ENCODE measurements at regions not wholly inside any gene's neighbourhood (a gene's known extent, or its start where the extent isn't known, plus 50 kb on each side); places are given as distances from the start of the nearest gene placed in this dataset.

- TF ChIP-seq CTCF (conservative IDR thresholded peaks at IDR 0.05; ENCODE audit: low read length) (no peak), EZH2phosphoT487 (IDR thresholded peaks at IDR 0.05; ENCODE audit: borderline replicate concordance) (no peak)
Observed at GRCh38 chr18:28778706-28779105, 601.8 kb upstream of the CDH2 start.
